IMR-90 (cell line): ENCODE measurements at regions not wholly inside any gene's neighbourhood (a gene's known extent, or its start where the extent isn't known, plus 50 kb on each side); places are given as distances from the start of the nearest gene placed in this dataset.

Source experiments
- ATAC-seq: fragments of 200-7000 bp; cut with Tn5 transposase; 2 replicates; pipeline ENCODE4 v1.9.1; 2020; ENCODE audit warnings: low read depth, mild to moderate bottlenecking, moderate library complexity
- BruUV-seq: library from RNA; stranded (reverse); fragments of 400-500 nt; replicated peaks from 2 replicates; lab custom pipeline; 2021; lab: Mats Ljungman, UMichigan
- CTCF ChIA-PET: fragments of 300-600 bp; formaldehyde crosslinking; extraction: SDS; loops from one replicate; lab custom pipeline; 2021; ENCODE audit warnings: antibody characterized with exemption; lab: Yijun Ruan, JAX
- POLR2A ChIA-PET: fragments of 300-600 bp; sonication (Branson Sonifier 250); formaldehyde crosslinking; loops from one replicate; lab custom pipeline; 2022; ENCODE audit warnings: antibody characterized with exemption; ENCODE audit not compliant: unreplicated experiment; lab: Charles Lee
- DNase-seq: peaks from one replicate; pipeline ENCODE4 v3.0.0; 2013
- H2AFZ ChIP-seq: replicated peaks from 2 replicates; pipeline ENCODE3; 2013; ENCODE audit warnings: low read length, mild to moderate bottlenecking; ENCODE audit not compliant: poor library complexity
- H2AK5ac ChIP-seq: 2 replicates; pipeline ENCODE4 v1.6.1; 2013; ENCODE audit warnings: low read depth, low read length, inconsistent platforms
- H2AK9ac ChIP-seq: replicated peaks from 2 replicates; pipeline ENCODE3; 2013; ENCODE audit warnings: mild to moderate bottlenecking, low read depth, low read length, moderate library complexity; ENCODE audit not compliant: poor library complexity
- H2BK120ac ChIP-seq: 2 replicates; pipeline ENCODE4 v1.6.1; 2013; ENCODE audit warnings: low read depth, low read length, inconsistent platforms
- H2BK15ac ChIP-seq: 3 replicates; pipeline ENCODE4 v1.6.1; 2013; ENCODE audit warnings: low read depth, low read length, inconsistent platforms
- H2BK20ac ChIP-seq: 2 replicates; pipeline ENCODE4 v1.6.1; 2013; ENCODE audit warnings: low read depth, mild to moderate bottlenecking, inconsistent platforms, low read length, moderate library complexity
- H2BK5ac ChIP-seq: 2 replicates; pipeline ENCODE4 v1.6.1; 2013; ENCODE audit warnings: mild to moderate bottlenecking, low read depth, low read length, inconsistent platforms; ENCODE audit not compliant: poor library complexity, severe bottlenecking
- H3K14ac ChIP-seq: replicated peaks from 2 replicates; pipeline ENCODE4 v1.6.1; 2013; ENCODE audit warnings: low read depth, low read length, inconsistent platforms
- H3K18ac ChIP-seq: 2 replicates; pipeline ENCODE4 v1.6.1; 2013; ENCODE audit warnings: low read depth, low read length, control low read depth
- H3K23ac ChIP-seq: 2 replicates; pipeline ENCODE4 v1.6.1; 2013; ENCODE audit warnings: low read depth, low read length, inconsistent platforms
- H3K27ac ChIP-seq: 2 replicates; pipeline ENCODE4 v1.5.1; 2013; ENCODE audit warnings: mild to moderate bottlenecking, control low read depth, low read length; ENCODE audit not compliant: insufficient read depth
- H3K27me3 ChIP-seq: 2 replicates; pipeline ENCODE4 v1.6.1; 2013; ENCODE audit warnings: low read length; ENCODE audit not compliant: control insufficient read depth, insufficient read depth
- H3K36me3 ChIP-seq: 2 replicates; pipeline ENCODE4 v1.6.1; 2013; ENCODE audit warnings: low read length, mixed read lengths; ENCODE audit not compliant: control insufficient read depth, insufficient read depth
- H3K4ac ChIP-seq: 2 replicates; pipeline ENCODE4 v1.6.1; 2013; ENCODE audit warnings: low read depth, low read length, inconsistent platforms
- H3K4me1 ChIP-seq: 2 replicates; pipeline ENCODE4 v1.6.1; 2013; ENCODE audit warnings: low read length, mixed read lengths; ENCODE audit not compliant: control insufficient read depth, insufficient read depth
- H3K4me2 ChIP-seq: 2 replicates; pipeline ENCODE4 v1.6.1; 2013; ENCODE audit warnings: low read depth, mild to moderate bottlenecking, control low read depth, low read length, moderate library complexity
- H3K4me3 ChIP-seq: 2 replicates; pipeline ENCODE4 v1.5.1; 2013; ENCODE audit warnings: low read depth, mild to moderate bottlenecking, control low read depth, low read length, moderate library complexity; ENCODE audit not compliant: insufficient read depth
- H3K56ac ChIP-seq: 2 replicates; pipeline ENCODE4 v1.6.1; 2013; ENCODE audit warnings: low read length, inconsistent platforms; ENCODE audit not compliant: insufficient read depth; ENCODE audit errors: extremely low read depth
- H3K79me1 ChIP-seq, 2 experiments: 2 replicates each; pipeline ENCODE4 v1.6.1; 2013; ENCODE audit warnings: low read length in 2 of 2, inconsistent platforms in 1 of 2, low read depth in 1 of 2
- H3K9ac ChIP-seq: 2 replicates; pipeline ENCODE4 v1.6.1; 2013; ENCODE audit warnings: low read depth, low read length, control low read depth
- H3K9me1 ChIP-seq: 2 replicates; pipeline ENCODE4 v1.6.1; 2013; ENCODE audit warnings: low read length, inconsistent platforms; ENCODE audit not compliant: insufficient read depth
- H3K9me3 ChIP-seq: 2 replicates; pipeline ENCODE4 v1.6.1; 2013; ENCODE audit warnings: low read length; ENCODE audit not compliant: control insufficient read depth, insufficient read depth
- H4K20me1 ChIP-seq: 2 replicates; pipeline ENCODE4 v1.6.1; 2013; ENCODE audit warnings: low read length, inconsistent platforms; ENCODE audit not compliant: insufficient read depth
- H4K5ac ChIP-seq: 2 replicates; pipeline ENCODE4 v1.6.1; 2013; ENCODE audit warnings: mild to moderate bottlenecking, low read depth, low read length, control low read depth
- H4K8ac ChIP-seq, 2 experiments: 2 replicates each; pipeline ENCODE4 v1.6.1; 2013; ENCODE audit warnings: low read depth in 2 of 2, low read length in 2 of 2, control low read depth in 1 of 2, inconsistent platforms in 1 of 2
- H4K91ac ChIP-seq: 2 replicates; pipeline ENCODE4 v1.6.1; 2013; ENCODE audit warnings: low read depth, low read length, inconsistent platforms; ENCODE audit not compliant: insufficient read depth
- BHLHE40 ChIP-seq: fragments of 150-350 bp; IDR thresholded peaks from 2 replicates; pipeline ENCODE4 v1.6.1; 2016; ENCODE audit warnings: mild to moderate bottlenecking, low read depth, low read length
- CEBPB ChIP-seq: IDR thresholded peaks from 2 replicates; pipeline ENCODE4 v1.6.1; 2012; ENCODE audit warnings: low read depth, low read length, improper control_type of control experiment
- CHD1 ChIP-seq: IDR thresholded peaks from 2 replicates; pipeline ENCODE4 v1.6.1; 2012; ENCODE audit warnings: low read depth, low read length, improper control_type of control experiment
- CTCF ChIP-seq: conservative IDR thresholded peaks from 2 replicates; pipeline ENCODE4 v1.5.1; 2012; ENCODE audit warnings: mild to moderate bottlenecking, low read depth, low read length, improper control_type of control experiment
- ELK1 ChIP-seq: fragments of 150-350 bp; IDR thresholded peaks from 2 replicates; pipeline ENCODE4 v1.6.1; 2016; ENCODE audit warnings: low read depth, mild to moderate bottlenecking, low read length, moderate library complexity, borderline replicate concordance
- FOS ChIP-seq: fragments of 150-350 bp; IDR thresholded peaks from 2 replicates; pipeline ENCODE4 v1.6.1; 2016; ENCODE audit warnings: low read depth, low read length
- MAZ ChIP-seq: IDR thresholded peaks from 2 replicates; pipeline ENCODE4 v1.6.1; 2012; ENCODE audit warnings: low read depth, mild to moderate bottlenecking, low read length, improper control_type of control experiment, moderate library complexity, borderline replicate concordance
- RCOR1 ChIP-seq: IDR thresholded peaks from 2 replicates; pipeline ENCODE4 v1.6.1; 2012; ENCODE audit warnings: mild to moderate bottlenecking, low read length, improper control_type of control experiment; ENCODE audit not compliant: insufficient replicate concordance
- SMC3 ChIP-seq: fragments of 150-350 bp; IDR thresholded peaks from 2 replicates; pipeline ENCODE4 v1.6.1; 2016; ENCODE audit warnings: low read depth, mild to moderate bottlenecking, antibody characterized with exemption, low read length, moderate library complexity
- USF2 ChIP-seq: fragments of 150-350 bp; IDR thresholded peaks from 2 replicates; pipeline ENCODE4 v1.6.1; 2017; ENCODE audit warnings: mild to moderate bottlenecking, antibody characterized with exemption, low read length, low read depth
- WGBS, 2 experiments: methylation state at CpG; one replicate each; pipeline versions ENCODE4 v1.1.5 to v1.1.7; 2013; ENCODE audit warnings: missing lambda C conversion rate in 2 of 2; ENCODE audit not compliant: insufficient read length in 1 of 2; ENCODE audit errors: extremely low coverage in 2 of 2; 5-methylcytosine and 5-hydroxymethylcytosine counted together
- dilution Hi-C: fragments of 300-500 bp; cut with HindIII; formaldehyde crosslinking; loops from one replicate; pipeline ENCODE4 v1.14.3; 2018; ENCODE audit warnings: low sequenced_read_pairs; ENCODE audit not compliant: unreplicated experiment
- in situ Hi-C: fragments of 300-500 bp; cut with MboI; formaldehyde crosslinking; loops from 3 replicates; pipeline ENCODE4 v1.14.3; 2019; ENCODE audit warnings: low sequenced_read_pairs, inconsistent platforms, mixed read lengths
- intact Hi-C: fragments of 100-400 bp; cut with micrococcal nuclease; formaldehyde crosslinking; loops from 2 replicates; pipeline ENCODE4 v1.10.0; 2022

- Histone ChIP-seq H2BK20ac (no peak overlapping the region), H4K91ac (no peak overlapping the region), H3K27ac (no peak overlapping the region), H3K14ac (no peak overlapping the region), H3K9ac (no peak overlapping the region), H2AFZ (no peak overlapping the region), H3K79me1 (no peaks in the 10 kb centered on the region), H3K9me1 (no peaks in the 10 kb centered on the region), H3K9me3 (peaks cover 23% of the 10 kb centered on the region), H2AK5ac (no peak overlapping the region), H2AK9ac (no peak overlapping the region), H3K36me3 (no peaks in the 10 kb centered on the region), H3K4me1 (no peaks in the 10 kb centered on the region), H3K4ac (no peak overlapping the region), H2BK120ac (no peak overlapping the region), H4K20me1 (no peaks in the 10 kb centered on the region), H3K56ac (no peak overlapping the region), H3K23ac (no peak overlapping the region), H3K4me2 (no peak overlapping the region), H2BK15ac (no peak overlapping the region), H3K4me3 (no peak overlapping the region), H2BK5ac (no peak overlapping the region), H3K27me3 (no peaks in the 10 kb centered on the region), H3K18ac (no peak overlapping the region), H4K8ac (no peak overlapping the region), H4K5ac (no peak overlapping the region)
- dilution Hi-C loops (no loop called here), intact Hi-C loops (no loop called here), in situ Hi-C loops (no loop called here)
- BruUV-seq, result no TSS peak
- WGBS, 2 experiments, result 66% methylated on average over 5 of the region's 5 CpGs; no CpG with 5 or more reads in 1 of the 2 experiments
- DNase-seq (no peak), ATAC-seq (no peak)
- TF ChIP-seq ELK1, result no peak
- TF ChIP-seq RCOR1, result no peak
- TF ChIP-seq CTCF, result no peak
- no peak for TF ChIP-seq CEBPB
- TF ChIP-seq FOS, result no peak
- no peak for TF ChIP-seq USF2
- no peak for TF ChIP-seq CHD1
- no peak for TF ChIP-seq SMC3
- TF ChIP-seq BHLHE40, result no peak
- no peak for TF ChIP-seq MAZ
- ChIA-PET POLR2A (no interaction called here), CTCF (no interaction called here)
These were observed 183.4 kb downstream of the OR4M2 start for GRCh38 chr15:22263738-22264137.
